H1 (cell line): ENCODE measurements at regions not wholly inside any gene's neighbourhood (a gene's known extent, or its start where the extent isn't known, plus 50 kb on each side); places are given as distances from the start of the nearest gene placed in this dataset.

Experiments used
- BRCA1 ChIP-seq: IDR thresholded peaks from 2 replicates; pipeline ENCODE4 v1.6.1; 2012; ENCODE audit warnings: low read depth, low read length, improper control_type of control experiment
- ZNF274 ChIP-seq: IDR thresholded peaks from 2 replicates; pipeline ENCODE4 v1.7.0; 2012; ENCODE audit warnings: low read length, borderline replicate concordance; ENCODE audit errors: extremely low read depth
- TF ChIP-seq, protein P1 (sequence below): fragments of 300-600 bp; sonication (generic); IDR thresholded peaks from 2 replicates; pipeline ENCODE4 v1.7.1; 2012; ENCODE audit warnings: low read length, moderate library complexity, mild to moderate bottlenecking, inconsistent platforms; ENCODE audit not compliant: insufficient replicate concordance

DNA sequence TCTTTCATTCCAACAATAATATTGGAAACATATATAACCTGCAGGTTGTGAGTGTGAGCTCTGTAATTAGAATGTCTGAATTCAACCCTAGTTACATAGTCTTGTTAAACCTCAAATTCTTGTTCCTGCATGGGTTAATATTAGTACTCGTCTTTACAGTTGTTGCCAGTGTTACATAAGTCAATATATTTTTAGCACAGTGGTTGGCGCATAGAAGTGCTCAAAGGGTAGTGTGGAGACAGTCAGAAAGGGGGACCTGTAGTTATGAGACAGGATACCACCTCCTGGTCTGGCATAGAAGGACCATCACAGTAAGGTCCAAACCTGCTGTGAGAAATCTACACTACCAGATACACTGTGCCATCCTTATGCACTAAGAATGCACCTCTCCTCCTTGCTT is 1045.9 kb upstream of the SLIT2 start (continued):
- TF ChIP-seq, protein P1, sequence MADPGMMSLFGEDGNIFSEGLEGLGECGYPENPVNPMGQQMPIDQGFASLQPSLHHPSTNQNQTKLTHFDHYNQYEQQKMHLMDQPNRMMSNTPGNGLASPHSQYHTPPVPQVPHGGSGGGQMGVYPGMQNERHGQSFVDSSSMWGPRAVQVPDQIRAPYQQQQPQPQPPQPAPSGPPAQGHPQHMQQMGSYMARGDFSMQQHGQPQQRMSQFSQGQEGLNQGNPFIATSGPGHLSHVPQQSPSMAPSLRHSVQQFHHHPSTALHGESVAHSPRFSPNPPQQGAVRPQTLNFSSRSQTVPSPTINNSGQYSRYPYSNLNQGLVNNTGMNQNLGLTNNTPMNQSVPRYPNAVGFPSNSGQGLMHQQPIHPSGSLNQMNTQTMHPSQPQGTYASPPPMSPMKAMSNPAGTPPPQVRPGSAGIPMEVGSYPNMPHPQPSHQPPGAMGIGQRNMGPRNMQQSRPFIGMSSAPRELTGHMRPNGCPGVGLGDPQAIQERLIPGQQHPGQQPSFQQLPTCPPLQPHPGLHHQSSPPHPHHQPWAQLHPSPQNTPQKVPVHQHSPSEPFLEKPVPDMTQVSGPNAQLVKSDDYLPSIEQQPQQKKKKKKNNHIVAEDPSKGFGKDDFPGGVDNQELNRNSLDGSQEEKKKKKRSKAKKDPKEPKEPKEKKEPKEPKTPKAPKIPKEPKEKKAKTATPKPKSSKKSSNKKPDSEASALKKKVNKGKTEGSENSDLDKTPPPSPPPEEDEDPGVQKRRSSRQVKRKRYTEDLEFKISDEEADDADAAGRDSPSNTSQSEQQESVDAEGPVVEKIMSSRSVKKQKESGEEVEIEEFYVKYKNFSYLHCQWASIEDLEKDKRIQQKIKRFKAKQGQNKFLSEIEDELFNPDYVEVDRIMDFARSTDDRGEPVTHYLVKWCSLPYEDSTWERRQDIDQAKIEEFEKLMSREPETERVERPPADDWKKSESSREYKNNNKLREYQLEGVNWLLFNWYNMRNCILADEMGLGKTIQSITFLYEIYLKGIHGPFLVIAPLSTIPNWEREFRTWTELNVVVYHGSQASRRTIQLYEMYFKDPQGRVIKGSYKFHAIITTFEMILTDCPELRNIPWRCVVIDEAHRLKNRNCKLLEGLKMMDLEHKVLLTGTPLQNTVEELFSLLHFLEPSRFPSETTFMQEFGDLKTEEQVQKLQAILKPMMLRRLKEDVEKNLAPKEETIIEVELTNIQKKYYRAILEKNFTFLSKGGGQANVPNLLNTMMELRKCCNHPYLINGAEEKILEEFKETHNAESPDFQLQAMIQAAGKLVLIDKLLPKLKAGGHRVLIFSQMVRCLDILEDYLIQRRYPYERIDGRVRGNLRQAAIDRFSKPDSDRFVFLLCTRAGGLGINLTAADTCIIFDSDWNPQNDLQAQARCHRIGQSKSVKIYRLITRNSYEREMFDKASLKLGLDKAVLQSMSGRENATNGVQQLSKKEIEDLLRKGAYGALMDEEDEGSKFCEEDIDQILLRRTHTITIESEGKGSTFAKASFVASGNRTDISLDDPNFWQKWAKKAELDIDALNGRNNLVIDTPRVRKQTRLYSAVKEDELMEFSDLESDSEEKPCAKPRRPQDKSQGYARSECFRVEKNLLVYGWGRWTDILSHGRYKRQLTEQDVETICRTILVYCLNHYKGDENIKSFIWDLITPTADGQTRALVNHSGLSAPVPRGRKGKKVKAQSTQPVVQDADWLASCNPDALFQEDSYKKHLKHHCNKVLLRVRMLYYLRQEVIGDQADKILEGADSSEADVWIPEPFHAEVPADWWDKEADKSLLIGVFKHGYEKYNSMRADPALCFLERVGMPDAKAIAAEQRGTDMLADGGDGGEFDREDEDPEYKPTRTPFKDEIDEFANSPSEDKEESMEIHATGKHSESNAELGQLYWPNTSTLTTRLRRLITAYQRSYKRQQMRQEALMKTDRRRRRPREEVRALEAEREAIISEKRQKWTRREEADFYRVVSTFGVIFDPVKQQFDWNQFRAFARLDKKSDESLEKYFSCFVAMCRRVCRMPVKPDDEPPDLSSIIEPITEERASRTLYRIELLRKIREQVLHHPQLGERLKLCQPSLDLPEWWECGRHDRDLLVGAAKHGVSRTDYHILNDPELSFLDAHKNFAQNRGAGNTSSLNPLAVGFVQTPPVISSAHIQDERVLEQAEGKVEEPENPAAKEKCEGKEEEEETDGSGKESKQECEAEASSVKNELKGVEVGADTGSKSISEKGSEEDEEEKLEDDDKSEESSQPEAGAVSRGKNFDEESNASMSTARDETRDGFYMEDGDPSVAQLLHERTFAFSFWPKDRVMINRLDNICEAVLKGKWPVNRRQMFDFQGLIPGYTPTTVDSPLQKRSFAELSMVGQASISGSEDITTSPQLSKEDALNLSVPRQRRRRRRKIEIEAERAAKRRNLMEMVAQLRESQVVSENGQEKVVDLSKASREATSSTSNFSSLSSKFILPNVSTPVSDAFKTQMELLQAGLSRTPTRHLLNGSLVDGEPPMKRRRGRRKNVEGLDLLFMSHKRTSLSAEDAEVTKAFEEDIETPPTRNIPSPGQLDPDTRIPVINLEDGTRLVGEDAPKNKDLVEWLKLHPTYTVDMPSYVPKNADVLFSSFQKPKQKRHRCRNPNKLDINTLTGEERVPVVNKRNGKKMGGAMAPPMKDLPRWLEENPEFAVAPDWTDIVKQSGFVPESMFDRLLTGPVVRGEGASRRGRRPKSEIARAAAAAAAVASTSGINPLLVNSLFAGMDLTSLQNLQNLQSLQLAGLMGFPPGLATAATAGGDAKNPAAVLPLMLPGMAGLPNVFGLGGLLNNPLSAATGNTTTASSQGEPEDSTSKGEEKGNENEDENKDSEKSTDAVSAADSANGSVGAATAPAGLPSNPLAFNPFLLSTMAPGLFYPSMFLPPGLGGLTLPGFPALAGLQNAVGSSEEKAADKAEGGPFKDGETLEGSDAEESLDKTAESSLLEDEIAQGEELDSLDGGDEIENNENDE = no peak
- no peak for TF ChIP-seq ZNF274
- no peak for TF ChIP-seq BRCA1
